HG02938 (cell line): ENCODE measurements at regions not wholly inside any gene's neighbourhood (a gene's known extent, or its start where the extent isn't known, plus 50 kb on each side); places are given as distances from the start of the nearest gene placed in this dataset.

Experiments
- ATAC-seq: cut with Tn5 transposase; IDR thresholded peaks from one replicate; pipeline ENCODE4 v1.9.1; 2021; ENCODE audit warnings: mild to moderate bottlenecking, moderate library complexity; ENCODE audit not compliant: unreplicated experiment

GRCh38 chr4:167290678-167291077 is 56.4 kb upstream of the SPOCK3 start:
- ATAC-seq: no peak

GRCh38 chr4:167308876-167309275 is 74.6 kb upstream of the SPOCK3 start:
- ATAC-seq: no peak

GRCh38 chr4:167321299-167321698 is 87.0 kb upstream of the SPOCK3 start:
- ATAC-seq: no peak

GRCh38 chr4:167339781-167340180 is 105.5 kb upstream of the SPOCK3 start:
- no peak for ATAC-seq

DNA sequence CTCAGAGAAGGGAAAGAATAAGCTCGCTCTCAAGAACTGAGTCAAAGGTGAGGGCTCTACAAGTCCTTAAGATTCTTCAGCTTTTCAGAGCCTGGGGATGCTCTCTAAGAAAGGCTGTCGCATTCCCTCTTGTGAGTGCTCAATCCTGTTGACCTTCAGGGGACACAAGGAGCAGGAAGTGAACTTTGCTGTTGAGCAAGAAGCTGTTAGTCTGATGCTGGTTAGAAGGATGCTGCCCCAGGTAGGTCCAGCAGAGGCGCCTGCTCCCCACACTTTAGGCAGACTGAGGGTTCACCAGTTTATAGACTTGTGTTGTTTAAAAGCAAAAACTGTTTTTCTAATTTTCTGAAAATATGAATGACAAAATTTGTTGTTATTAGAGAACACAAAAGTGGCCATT is 125.4 kb upstream of the SPOCK3 start:
- ATAC-seq: no peak

DNA sequence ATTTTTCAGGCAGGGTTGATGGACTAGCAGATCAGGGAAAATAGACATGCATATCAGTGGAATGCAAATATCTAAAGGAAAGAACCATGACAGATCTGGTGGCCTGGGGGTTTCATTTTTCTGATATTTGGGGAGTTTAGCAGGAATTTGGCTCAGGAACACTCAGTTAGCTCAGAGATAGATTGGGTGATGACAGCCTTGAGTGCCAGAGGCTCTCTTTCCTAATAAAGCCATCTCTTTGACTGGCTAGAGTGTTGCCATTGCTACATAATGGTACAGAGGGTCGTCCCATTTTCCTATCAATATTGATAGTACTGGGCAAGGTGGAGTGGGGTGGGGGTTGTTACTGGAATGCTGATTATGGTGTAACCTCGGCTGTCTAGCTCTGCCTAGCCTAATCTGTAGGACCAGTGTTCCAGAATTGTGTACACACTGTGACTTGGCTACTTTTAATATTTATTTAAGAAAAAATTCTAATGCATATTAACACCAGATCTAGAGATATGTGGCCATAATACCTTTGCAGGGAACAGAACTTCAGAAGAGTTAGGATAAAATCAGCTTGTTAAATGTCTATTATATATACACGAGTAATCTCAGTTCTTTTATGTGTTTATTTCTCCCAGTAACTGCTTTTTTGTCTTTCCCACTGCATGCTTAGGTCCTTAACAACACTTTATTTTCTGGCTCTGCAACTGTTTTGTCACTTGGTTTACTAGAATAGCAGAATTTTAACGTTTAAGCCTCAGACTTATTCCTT is 145.0 kb upstream of the SPOCK3 start:
- ATAC-seq: no peak

GRCh38 chr4:167380964-167381363 is 146.7 kb upstream of the SPOCK3 start:
- ATAC-seq: no peak

GRCh38 chr4:167383291-167383690 is 149.0 kb upstream of the SPOCK3 start:
- ATAC-seq: no peak

- ATAC-seq: no peak
Observed at GRCh38 chr4:167397586-167397985, 163.3 kb upstream of the SPOCK3 start.

DNA sequence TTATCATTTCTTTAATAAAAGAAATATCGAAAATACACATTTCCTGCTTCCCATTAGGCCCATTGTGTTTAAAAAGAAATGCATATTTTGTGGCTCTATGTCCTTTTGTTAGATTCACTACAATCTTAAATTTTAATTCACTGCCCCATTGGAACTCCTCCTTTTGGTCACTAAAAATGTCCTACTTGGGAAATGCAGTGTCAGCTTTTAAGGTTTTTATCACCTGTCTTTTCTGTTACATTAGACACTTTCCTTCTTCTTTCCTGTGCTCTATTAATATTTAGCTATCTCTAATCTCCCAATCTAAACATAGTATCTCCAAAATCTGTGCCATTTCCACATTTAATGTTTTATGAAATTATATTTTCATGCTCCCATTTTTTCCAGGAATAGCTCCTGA is 164.9 kb upstream of the SPOCK3 start:
- ATAC-seq: no peak

GRCh38 chr4:167406181-167406580 is 171.9 kb upstream of the SPOCK3 start:
- ATAC-seq: no peak

DNA sequence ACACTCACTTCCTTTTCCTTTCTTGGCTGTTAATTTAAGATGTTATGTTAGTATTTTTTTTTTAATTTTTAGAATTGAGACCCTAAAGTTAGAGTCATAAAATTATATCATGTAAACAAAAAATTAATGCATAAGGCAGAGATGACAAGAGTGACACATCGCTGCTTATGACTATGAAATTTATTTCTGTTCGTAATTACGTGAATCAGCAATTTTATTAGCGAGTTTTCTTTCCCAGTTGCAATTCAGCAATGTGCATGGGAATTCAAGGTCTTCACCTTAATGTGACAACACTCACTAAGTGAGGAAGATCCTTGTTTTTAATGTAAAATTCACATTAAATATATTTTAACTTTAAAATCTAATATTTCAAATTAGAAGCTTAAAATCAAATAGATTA is 181.2 kb upstream of the SPOCK3 start:
- ATAC-seq: no peak

DNA sequence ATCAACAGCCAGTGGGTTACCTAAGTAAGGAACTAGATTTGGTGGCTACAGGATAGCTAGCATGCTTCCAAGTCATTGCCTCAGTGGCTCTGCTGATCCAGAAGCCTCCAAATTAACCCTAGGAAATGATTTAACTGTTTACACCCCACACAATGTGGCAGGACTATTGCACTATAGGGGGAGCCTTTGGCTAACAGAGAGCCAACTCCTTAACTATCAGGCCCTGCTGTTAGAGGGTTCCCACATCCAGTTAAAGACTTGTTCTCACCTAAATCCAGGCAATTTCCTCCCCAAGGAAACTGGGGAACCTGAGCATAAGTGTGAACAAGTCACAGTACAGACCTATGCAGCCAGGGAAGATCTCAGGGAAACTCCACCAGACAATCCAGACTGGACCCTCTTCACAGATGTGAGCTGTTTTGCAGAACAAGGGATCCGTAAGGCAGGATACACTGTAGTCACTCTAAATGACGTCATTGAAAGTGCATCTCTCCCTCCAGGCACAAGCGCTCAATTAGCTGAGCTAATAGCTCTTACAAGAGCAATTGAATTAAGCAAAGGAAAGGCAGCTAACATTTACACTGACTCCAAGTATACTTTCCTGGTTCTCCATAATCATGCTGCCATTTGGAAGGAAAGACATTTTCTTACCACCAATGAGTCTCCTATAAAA is 185.3 kb upstream of the SPOCK3 start:
- ATAC-seq: no peak

GRCh38 chr4:167421201-167421600 is 186.9 kb upstream of the SPOCK3 start:
- no peak for ATAC-seq

DNA sequence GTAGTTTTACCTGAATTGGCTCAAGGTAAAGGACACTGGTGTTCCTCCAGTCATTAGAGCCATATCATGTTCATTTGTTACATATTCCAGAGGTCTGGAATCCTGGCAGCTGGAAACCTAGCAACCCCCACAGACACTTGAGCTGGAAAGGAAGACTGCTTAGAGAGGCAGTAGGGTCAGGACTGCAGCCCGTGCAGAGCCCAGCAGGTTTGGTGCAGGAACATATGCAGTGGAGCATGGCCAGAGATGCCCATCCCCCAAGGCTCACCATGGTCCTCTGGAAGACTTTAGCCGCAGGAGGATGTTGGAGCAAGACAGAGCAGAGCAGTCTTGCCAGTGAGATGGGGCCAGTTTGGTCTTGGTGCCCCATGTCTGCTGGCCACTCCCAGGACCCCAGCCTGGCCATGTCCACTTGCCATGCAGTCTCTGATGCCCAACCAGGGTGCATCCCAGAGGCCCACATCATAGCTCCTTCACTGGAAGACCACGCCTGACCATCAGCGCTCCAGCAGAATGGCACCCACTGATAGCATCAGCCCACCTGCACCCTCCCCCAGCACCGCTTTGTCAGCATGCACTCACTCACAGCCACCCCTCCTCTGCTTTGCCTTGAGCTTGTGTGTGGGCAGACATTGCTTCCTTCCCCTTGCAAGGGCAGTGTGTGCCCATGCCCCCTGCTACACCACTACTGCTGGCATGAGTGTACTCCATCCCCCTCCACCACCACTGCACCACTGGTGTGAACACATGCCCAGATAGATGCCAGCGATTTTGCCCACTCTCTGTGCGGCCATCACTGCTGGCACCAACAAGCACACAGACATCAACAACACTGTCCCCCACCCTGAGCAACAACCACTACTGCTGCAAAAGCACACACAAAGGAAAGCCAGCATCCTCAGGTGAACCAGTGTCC is 190.3 kb upstream of the SPOCK3 start:
- no peak for ATAC-seq

DNA sequence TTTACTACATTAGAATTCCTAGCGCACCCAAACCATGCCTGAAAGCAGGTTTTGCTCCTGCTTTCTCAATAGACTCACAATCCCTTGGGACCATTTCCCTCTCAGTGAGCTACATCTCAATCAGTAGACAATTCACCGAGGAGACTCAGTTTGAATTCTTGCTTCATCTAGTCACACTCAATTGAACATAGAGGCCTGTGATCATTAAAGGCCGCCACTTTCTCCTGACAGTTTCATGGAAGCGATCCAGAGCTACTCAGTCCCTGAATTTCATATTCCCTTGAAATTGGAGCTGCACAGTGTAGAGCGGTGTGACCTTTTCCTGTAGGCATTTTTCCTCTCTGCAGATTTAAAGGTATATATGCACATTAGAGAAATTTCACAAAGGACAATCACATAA is 193.9 kb upstream of the SPOCK3 start:
- ATAC-seq: no peak

DNA sequence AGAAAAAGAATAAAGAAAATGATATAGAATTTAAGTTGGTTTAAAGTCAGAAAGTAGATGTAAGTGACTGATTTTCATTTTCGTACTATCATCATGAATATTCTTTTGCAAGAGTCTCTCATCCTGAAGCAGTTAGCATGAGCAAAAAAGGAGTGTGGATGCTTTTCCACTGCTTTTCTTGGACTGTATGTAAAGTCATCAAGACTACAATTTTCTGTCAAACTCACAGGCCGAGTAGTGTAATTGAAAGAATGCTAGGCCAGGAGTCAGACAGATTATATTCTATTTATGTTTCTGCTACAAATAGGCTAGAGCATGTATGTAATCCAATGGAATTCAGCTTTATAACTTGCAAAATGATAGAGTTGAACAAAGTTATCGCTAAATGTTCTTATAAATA is 197.1 kb upstream of the SPOCK3 start:
- no peak for ATAC-seq

- ATAC-seq: no peak
Observed at GRCh38 chr4:167435786-167436185, 201.5 kb upstream of the SPOCK3 start.

GRCh38 chr4:167443841-167444240 is 209.5 kb upstream of the SPOCK3 start:
- no peak for ATAC-seq

GRCh38 chr4:167452922-167453430 is 218.7 kb upstream of the SPOCK3 start:
- no peak for ATAC-seq

GRCh38 chr4:167456619-167457018 is 222.3 kb upstream of the SPOCK3 start:
- ATAC-seq: no peak
